Mesothelial cell of epicardium (in vitro differentiated cells): ENCODE measurements at regions not wholly inside any gene's neighbourhood (a gene's known extent, or its start where the extent isn't known, plus 50 kb on each side); places are given as distances from the start of the nearest gene placed in this dataset.
A peak's percentile ranks its signal among the peaks of the same experiment; 100 is the strongest.
"Not testable (repeated sequence)": the region's sequence is repeated elsewhere in the genome, so short reads cannot be mapped to it uniquely, and the experiment has no call there.

ENCODE experiments used
- DNase-seq, 2 experiments: peaks; one replicate each; pipeline ENCODE4 v3.0.0; 2021; ENCODE audit warnings: low spot score in 2 of 2; ENCODE audit not compliant: unreplicated experiment in 2 of 2
- H3K27ac Mint-ChIP-seq: 2 replicates; pipeline ENCODE4 v1.8.0; 2021; ENCODE audit warnings: mixed read lengths
- H3K27me3 Mint-ChIP-seq: 2 replicates; pipeline ENCODE4 v1.8.0; 2021; ENCODE audit warnings: low read depth, mixed read lengths
- H3K36me3 Mint-ChIP-seq: 2 replicates; pipeline ENCODE4 v1.8.0; 2021; ENCODE audit warnings: mixed read lengths
- H3K4me1 Mint-ChIP-seq: 2 replicates; pipeline ENCODE4 v1.8.0; 2021; ENCODE audit warnings: mixed read lengths
- H3K4me3 Mint-ChIP-seq: 2 replicates; pipeline ENCODE4 v1.8.0; 2021; ENCODE audit warnings: mild to moderate bottlenecking, moderate library complexity, mixed read lengths
- H3K9me3 Mint-ChIP-seq: 2 replicates; pipeline ENCODE4 v1.8.0; 2021; ENCODE audit warnings: mixed read lengths
- CTCF ChIP-seq: fragments of 200-600 bp; sonication (generic); IDR thresholded peaks from one replicate; pipeline ENCODE4 v1.5.0; 2021; ENCODE audit warnings: antibody characterized with exemption; ENCODE audit not compliant: unreplicated experiment

- H3K9me3 Mint-ChIP-seq = peaks cover 4% of the 10 kb centered on the region
- no peak overlapping the region for H3K4me3 Mint-ChIP-seq
- H3K27me3 Mint-ChIP-seq = no peaks in the 10 kb centered on the region
- no peaks in the 10 kb centered on the region for H3K36me3 Mint-ChIP-seq
- H3K4me1 Mint-ChIP-seq = peaks cover 12% of the 10 kb centered on the region
- DNase-seq = no peak
- H3K27ac Mint-ChIP-seq = no peak overlapping the region
- no peak for TF ChIP-seq CTCF
These were observed 211.1 kb upstream of the NBEA start for GRCh38 chr13:34730961-34731360.

- no peak for DNase-seq
- Mint-ChIP-seq H3K9me3 (peaks cover 4% of the 10 kb centered on the region), H3K4me1 (peaks cover 12% of the 10 kb centered on the region), H3K27ac (no peak overlapping the region), H3K36me3 (no peaks in the 10 kb centered on the region), H3K4me3 (no peak overlapping the region), H3K27me3 (no peaks in the 10 kb centered on the region)
- TF ChIP-seq CTCF = no peak
These were observed 210.6 kb upstream of the NBEA start for GRCh38 chr13:34731486-34731885.

GRCh38 chr13:34733721-34734120 lies 208.3 kb upstream of the NBEA start:
- peaks cover 4% of the 10 kb centered on the region for H3K9me3 Mint-ChIP-seq
- no peak for DNase-seq
- no peaks in the 10 kb centered on the region for H3K36me3 Mint-ChIP-seq
- H3K27ac Mint-ChIP-seq = peak overlapping the region; percentile 28
- H3K4me1 Mint-ChIP-seq = peaks cover 24% of the 10 kb centered on the region
- H3K27me3 Mint-ChIP-seq = no peaks in the 10 kb centered on the region
- H3K4me3 Mint-ChIP-seq = no peak overlapping the region
- TF ChIP-seq CTCF = no peak

- H3K9me3 Mint-ChIP-seq = peaks cover 4% of the 10 kb centered on the region
- DNase-seq = no peak
- TF ChIP-seq CTCF = no peak
- no peaks in the 10 kb centered on the region for H3K27me3 Mint-ChIP-seq
- no peak overlapping the region for H3K4me3 Mint-ChIP-seq
- no peaks in the 10 kb centered on the region for H3K36me3 Mint-ChIP-seq
- no peak overlapping the region for H3K27ac Mint-ChIP-seq
- H3K4me1 Mint-ChIP-seq = peaks cover 31% of the 10 kb centered on the region
These were observed 207.1 kb upstream of the NBEA start for GRCh38 chr13:34734932-34735331.

- DNase-seq = no peak
- no peaks in the 10 kb centered on the region for H3K27me3 Mint-ChIP-seq
- no peak overlapping the region for H3K27ac Mint-ChIP-seq
- no peaks in the 10 kb centered on the region for H3K36me3 Mint-ChIP-seq
- no peak for TF ChIP-seq CTCF
- peaks cover 29% of the 10 kb centered on the region for H3K4me1 Mint-ChIP-seq
- H3K4me3 Mint-ChIP-seq = no peak overlapping the region
- H3K9me3 Mint-ChIP-seq = peaks cover 19% of the 10 kb centered on the region
These were observed 203.6 kb upstream of the NBEA start for GRCh38 chr13:34738254-34738992.

- not testable (repeated sequence) for DNase-seq, H3K4me3 Mint-ChIP-seq, H3K27me3 Mint-ChIP-seq, H3K36me3 Mint-ChIP-seq
- Mint-ChIP-seq H3K4me1 (peaks cover 48% of the 10 kb centered on the region), H3K27ac (peak overlapping the region; percentile 83), H3K9me3 (peaks cover 39% of the 10 kb centered on the region)
These were observed 195.0 kb upstream of the NBEA start for GRCh38 chr13:34747056-34747455.
